SU-DHL-6 (cell line): ENCODE measurements at regions not wholly inside any gene's neighbourhood (a gene's known extent, or its start where the extent isn't known, plus 50 kb on each side); places are given as distances from the start of the nearest gene placed in this dataset.

ENCODE experiments used
- H2AFZ ChIP-seq: fragments of 200-600 bp; sonication (generic); 2 replicates; pipeline ENCODE4 v1.6.1; 2014; ENCODE audit warnings: low read depth, mild to moderate bottlenecking, moderate library complexity, mixed read lengths, antibody characterized with exemption, low read length; ENCODE audit not compliant: severe bottlenecking
- H3F3A ChIP-seq: fragments of 200-600 bp; shearing (Covaris generic); 2 replicates; pipeline ENCODE4 v1.6.0; 2016; ENCODE audit warnings: antibody characterized with exemption, mild to moderate bottlenecking; ENCODE audit not compliant: insufficient read depth
- H3K27ac ChIP-seq: fragments of 200-600 bp; sonication (generic); 2 replicates; pipeline ENCODE4 v1.5.1; 2016; ENCODE audit warnings: low read depth, mild to moderate bottlenecking, low read length, moderate library complexity, mixed read lengths
- H3K27me3 ChIP-seq: fragments of 200-600 bp; sonication (generic), shearing (Covaris generic); 2 replicates; pipeline ENCODE4 v1.6.0; 2014; ENCODE audit warnings: mild to moderate bottlenecking, low read length
- H3K36me3 ChIP-seq: fragments of 200-600 bp; sonication (generic); 2 replicates; pipeline ENCODE4 v1.6.1; 2014; ENCODE audit warnings: mild to moderate bottlenecking, low read length, mixed read lengths
- H3K4me2 ChIP-seq: fragments of 300-600, 200-600 bp; shearing (Covaris generic), sonication (generic); 2 replicates; pipeline ENCODE4 v1.6.0; 2014; ENCODE audit warnings: low read length, low read depth, mild to moderate bottlenecking; ENCODE audit not compliant: poor library complexity, severe bottlenecking
- H3K4me3 ChIP-seq: fragments of 200-600 bp; sonication (generic); 2 replicates; pipeline ENCODE4 v1.5.1; 2014; ENCODE audit warnings: antibody characterized with exemption, low read length, mild to moderate bottlenecking, mixed read lengths; ENCODE audit not compliant: insufficient read depth, poor library complexity, severe bottlenecking
- H3K79me2 ChIP-seq: fragments of 200-600 bp; sonication (generic); 2 replicates; pipeline ENCODE4 v1.6.1; 2014; ENCODE audit warnings: mild to moderate bottlenecking, low read length, moderate library complexity; ENCODE audit not compliant: insufficient read depth
- H3K9ac ChIP-seq: fragments of 200-600 bp; sonication (generic); 2 replicates; pipeline ENCODE4 v1.7.0; 2014; ENCODE audit warnings: mild to moderate bottlenecking, low read length
- H3K9me2 ChIP-seq: fragments of 200-600 bp; sonication (generic); replicated peaks from 2 replicates; pipeline ENCODE4 v1.6.1; 2014; ENCODE audit warnings: low read length; ENCODE audit not compliant: insufficient read depth
- H3K9me3 ChIP-seq: fragments of 200-600 bp; sonication (generic); 2 replicates; pipeline ENCODE4 v1.6.1; 2014; ENCODE audit warnings: low read length, mixed read lengths; ENCODE audit not compliant: insufficient read depth
- H4K20me1 ChIP-seq: fragments of 200-600 bp; sonication (generic); 2 replicates; pipeline ENCODE4 v1.6.1; 2014; ENCODE audit warnings: low read depth, mild to moderate bottlenecking, antibody characterized with exemption, low read length, moderate library complexity, mixed read lengths
- CTCF ChIP-seq: fragments of 200-600 bp; sonication (generic); IDR thresholded peaks from one replicate; pipeline ENCODE4 v1.5.1; 2017; ENCODE audit warnings: antibody characterized with exemption, mild to moderate bottlenecking, low read length, moderate library complexity; ENCODE audit not compliant: insufficient read depth, poor library complexity, severe bottlenecking
- EZH2phosphoT487 ChIP-seq: fragments of 200-600 bp; sonication (generic), shearing (Covaris generic); conservative IDR thresholded peaks from 2 replicates; pipeline ENCODE4 v1.6.1; 2018; ENCODE audit warnings: mild to moderate bottlenecking, antibody characterized with exemption, low read length, moderate library complexity, mixed read lengths

- no peaks in the 10 kb centered on the region for H3K79me2 ChIP-seq
- H3K36me3 ChIP-seq, result no peaks in the 10 kb centered on the region
- TF ChIP-seq CTCF, result no peak
- TF ChIP-seq EZH2phosphoT487, result no peak
- H2AFZ ChIP-seq, result no peak overlapping the region
- no peak overlapping the region for H3K27ac ChIP-seq
- no peaks in the 10 kb centered on the region for H3K9me3 ChIP-seq
- no peaks in the 10 kb centered on the region for H4K20me1 ChIP-seq
- no peak overlapping the region for H3K4me3 ChIP-seq
- 0 out of 2 replicates have a peak, but pooled peaks cover 4% of the 10 kb centered on the region for H3K9me2 ChIP-seq
- no peak overlapping the region for H3K4me2 ChIP-seq
- no peaks in the 10 kb centered on the region for H3F3A ChIP-seq
- H3K9ac ChIP-seq, result no peak overlapping the region
- H3K27me3 ChIP-seq, result no peaks in the 10 kb centered on the region; the same call in 1 of the 2 replicates
Observed at GRCh38 chr13:44210525-44210924, 163.1 kb upstream of the SERP2 start.

GRCh38 chr13:44211286-44211685, 162.3 kb upstream of the SERP2 start:
- Histone ChIP-seq H3K9me3 (no peaks in the 10 kb centered on the region), H3K4me2 (no peak overlapping the region)

GRCh38 chr13:44211704-44212346, 161.8 kb upstream of the SERP2 start:
- Histone ChIP-seq H4K20me1 (no peaks in the 10 kb centered on the region), H3K4me3 (no peak overlapping the region), H3K27me3 (no peaks in the 10 kb centered on the region), H2AFZ (no peak overlapping the region), H3K79me2 (no peaks in the 10 kb centered on the region), H3K4me2 (no peak overlapping the region), H3K9me2 (0 out of 2 replicates have a peak, but pooled peaks cover 4% of the 10 kb centered on the region), H3K9ac (no peak overlapping the region), H3K9me3 (no peaks in the 10 kb centered on the region), H3K27ac (no peak overlapping the region), H3K36me3 (no peaks in the 10 kb centered on the region), H3F3A (no peaks in the 10 kb centered on the region)
- no peak for TF ChIP-seq EZH2phosphoT487
- no peak for TF ChIP-seq CTCF

More at GRCh38 chr13:44211286-44211685, 162.3 kb upstream of the SERP2 start:
- H3K36me3 ChIP-seq, result no peaks in the 10 kb centered on the region
- H3K9me2 ChIP-seq, result 0 out of 2 replicates have a peak, but pooled peaks cover 4% of the 10 kb centered on the region
- no peaks in the 10 kb centered on the region for H3K79me2 ChIP-seq
- H4K20me1 ChIP-seq, result no peaks in the 10 kb centered on the region
- H2AFZ ChIP-seq, result no peak overlapping the region
- no peak overlapping the region for H3K9ac ChIP-seq
- no peaks in the 10 kb centered on the region for H3F3A ChIP-seq
- H3K4me3 ChIP-seq, result no peak overlapping the region
- no peak for TF ChIP-seq EZH2phosphoT487
- TF ChIP-seq CTCF, result no peak
- H3K27me3 ChIP-seq, result no peaks in the 10 kb centered on the region
- no peak overlapping the region for H3K27ac ChIP-seq
